ENCODE measurements at regions not wholly inside any gene's neighbourhood (a gene's known extent, or its start where the extent isn't known, plus 50 kb on each side); places are given as distances from the start of the nearest gene placed in this dataset.

DNA sequence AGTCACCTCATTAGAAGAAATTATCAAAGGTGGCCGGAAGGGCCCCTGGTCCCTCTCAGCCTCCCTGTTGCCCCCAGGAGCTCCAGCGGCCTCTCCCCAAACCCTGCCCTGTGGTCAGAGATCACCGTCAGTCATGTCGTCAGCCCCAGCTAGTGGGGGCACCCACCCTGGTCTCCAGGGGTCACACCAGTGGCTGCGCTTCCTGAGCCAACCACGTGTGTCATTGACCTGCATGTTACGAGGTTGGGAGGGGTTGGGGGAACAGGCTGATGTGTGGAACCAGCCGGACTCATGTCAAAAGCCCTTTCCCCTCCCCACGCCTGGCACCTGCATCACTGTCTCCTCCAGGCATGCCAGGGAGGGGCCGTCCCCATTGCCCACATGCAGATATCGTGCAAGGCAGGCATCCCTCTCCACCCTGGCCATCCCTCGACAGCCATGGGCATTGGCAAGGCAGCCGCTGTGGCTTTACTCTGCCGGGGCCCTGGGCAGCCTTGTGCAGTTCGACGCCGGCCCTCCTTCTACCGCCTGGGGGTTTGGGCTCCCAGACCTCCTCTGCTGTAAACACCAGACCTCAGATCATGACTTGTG, 128.7 kb downstream of the CRYAA start:
- no peak for DNase-seq
- H3K4me3 ChIP-seq, result no peak overlapping the region
- no peaks in the 10 kb centered on the region for H3K4me1 ChIP-seq
- TF ChIP-seq POLR2A (IDR thresholded peaks at IDR 0.05), result no peak
- intact Hi-C loops (cut with DNase I; ENCODE audit: low total_unique reads), result no loop called here
- H3K9me3 ChIP-seq, result no peaks in the 10 kb centered on the region
- no peak overlapping the region for H3K27ac ChIP-seq
- 91 to 92% methylated on average over 18 of the region's 18 CpGs for WGBS, 2 donors
- no peaks in the 10 kb centered on the region for H3K27me3 ChIP-seq
- no peaks in the 10 kb centered on the region for H3K36me3 ChIP-seq (ENCODE audit: low read depth, missing control alignments)

DNA sequence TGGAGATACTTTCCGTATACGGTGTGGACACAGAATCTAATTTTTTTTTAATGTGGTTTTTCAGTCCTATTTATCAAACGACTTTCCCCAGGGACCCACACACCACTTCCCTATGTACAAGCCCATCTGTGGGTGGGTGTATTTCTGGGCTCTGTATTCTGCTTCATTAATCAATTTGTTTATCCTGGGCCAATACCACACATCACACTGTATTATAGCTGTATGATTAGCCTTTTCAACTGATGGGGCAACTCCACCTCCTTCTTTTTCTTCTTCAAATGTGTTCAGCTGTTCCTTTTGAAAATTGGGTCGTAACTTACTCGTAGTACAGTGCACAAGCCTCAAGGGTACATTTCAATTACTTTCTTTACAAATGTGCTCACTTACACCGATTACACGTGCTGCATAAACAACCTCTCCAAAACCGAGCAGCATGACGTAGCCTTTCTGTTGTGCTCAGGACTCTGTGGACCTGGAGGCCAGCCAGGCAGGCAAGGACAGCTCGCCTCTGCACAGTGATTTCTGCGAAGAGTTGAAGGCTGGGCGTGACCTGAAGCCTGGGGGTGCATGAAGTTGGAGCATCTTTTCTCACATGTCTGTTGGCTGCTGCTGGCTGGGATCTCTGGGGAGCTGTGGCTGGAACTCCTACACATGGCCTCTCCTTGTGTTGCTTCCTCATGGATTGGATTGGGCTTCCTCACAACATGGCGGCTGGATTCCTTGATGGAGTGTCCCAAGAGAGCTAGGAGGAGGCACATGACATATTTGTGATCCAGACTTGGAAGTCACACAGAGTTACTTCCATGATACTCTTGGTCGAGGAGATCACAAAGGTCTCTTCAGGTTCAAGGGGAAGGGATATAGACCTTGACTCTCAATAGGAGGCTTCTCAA, 126.5 kb downstream of the CRYAA start:
- H3K4me3 ChIP-seq, result no peak overlapping the region
- no peaks in the 10 kb centered on the region for H3K4me1 ChIP-seq
- TF ChIP-seq, protein P1, sequence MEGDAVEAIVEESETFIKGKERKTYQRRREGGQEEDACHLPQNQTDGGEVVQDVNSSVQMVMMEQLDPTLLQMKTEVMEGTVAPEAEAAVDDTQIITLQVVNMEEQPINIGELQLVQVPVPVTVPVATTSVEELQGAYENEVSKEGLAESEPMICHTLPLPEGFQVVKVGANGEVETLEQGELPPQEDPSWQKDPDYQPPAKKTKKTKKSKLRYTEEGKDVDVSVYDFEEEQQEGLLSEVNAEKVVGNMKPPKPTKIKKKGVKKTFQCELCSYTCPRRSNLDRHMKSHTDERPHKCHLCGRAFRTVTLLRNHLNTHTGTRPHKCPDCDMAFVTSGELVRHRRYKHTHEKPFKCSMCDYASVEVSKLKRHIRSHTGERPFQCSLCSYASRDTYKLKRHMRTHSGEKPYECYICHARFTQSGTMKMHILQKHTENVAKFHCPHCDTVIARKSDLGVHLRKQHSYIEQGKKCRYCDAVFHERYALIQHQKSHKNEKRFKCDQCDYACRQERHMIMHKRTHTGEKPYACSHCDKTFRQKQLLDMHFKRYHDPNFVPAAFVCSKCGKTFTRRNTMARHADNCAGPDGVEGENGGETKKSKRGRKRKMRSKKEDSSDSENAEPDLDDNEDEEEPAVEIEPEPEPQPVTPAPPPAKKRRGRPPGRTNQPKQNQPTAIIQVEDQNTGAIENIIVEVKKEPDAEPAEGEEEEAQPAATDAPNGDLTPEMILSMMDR (IDR thresholded peaks at IDR 0.05), result no peak
- no peak for TF ChIP-seq POLR2A (IDR thresholded peaks at IDR 0.05)
- intact Hi-C loops (cut with DNase I; ENCODE audit: low total_unique reads), result no loop called here
- H3K27ac ChIP-seq, result no peak overlapping the region
- H3K27me3 ChIP-seq, result no peaks in the 10 kb centered on the region
- no peaks in the 10 kb centered on the region for H3K9me3 ChIP-seq
- WGBS, 2 donors, result 67 to 77% methylated on average over 14 of the region's 14 CpGs
- no peak for DNase-seq
- no peaks in the 10 kb centered on the region for H3K36me3 ChIP-seq (ENCODE audit: low read depth, missing control alignments)

DNA sequence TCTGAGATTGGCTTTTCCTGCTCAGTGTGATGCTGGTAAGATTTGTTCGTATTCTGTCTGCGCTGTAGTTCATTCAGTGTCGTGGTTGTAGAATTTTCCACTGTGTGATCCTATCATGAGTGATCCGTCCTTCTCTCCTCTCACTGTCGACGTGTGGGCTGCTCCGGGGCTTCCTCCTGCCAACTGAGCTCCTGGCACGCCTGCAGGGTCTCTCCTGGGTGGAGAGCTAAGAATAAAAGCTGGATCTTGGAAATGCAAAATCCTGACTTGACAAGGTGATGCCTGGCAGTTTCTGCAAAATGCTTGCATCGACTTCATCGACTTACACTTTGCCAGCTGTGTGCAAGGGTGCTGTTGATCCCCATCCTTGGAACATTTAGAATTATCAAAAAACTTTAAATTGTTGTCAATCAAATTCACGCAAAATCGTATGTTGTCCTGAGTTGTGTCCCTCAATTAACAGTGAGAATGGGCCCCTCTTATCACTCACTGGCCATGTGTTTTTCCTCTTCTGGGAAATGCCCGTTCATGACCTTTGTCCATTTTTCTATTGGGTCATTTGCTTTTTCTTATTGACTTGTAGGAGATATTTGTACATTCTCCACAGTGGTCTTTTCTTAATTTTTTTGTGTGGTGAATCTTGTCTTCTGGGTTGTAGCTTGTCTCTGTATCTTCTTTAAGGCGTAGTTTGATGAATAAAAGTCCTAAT, 125.5 kb downstream of the CRYAA start:
- H3K9me3 ChIP-seq, result no peaks in the 10 kb centered on the region
- H3K27me3 ChIP-seq, result no peaks in the 10 kb centered on the region
- H3K4me1 ChIP-seq, result no peaks in the 10 kb centered on the region
- 76% methylated on average over 14 of the region's 14 CpGs for WGBS, 2 donors
- no peak overlapping the region for H3K4me3 ChIP-seq
- no peak for TF ChIP-seq POLR2A (IDR thresholded peaks at IDR 0.05)
- TF ChIP-seq, protein P1 (IDR thresholded peaks at IDR 0.05), result no peak
- H3K36me3 ChIP-seq (ENCODE audit: low read depth, missing control alignments), result no peaks in the 10 kb centered on the region
- no peak for DNase-seq
- intact Hi-C loops (cut with DNase I; ENCODE audit: low total_unique reads), result no loop called here
- no peak overlapping the region for H3K27ac ChIP-seq

DNA sequence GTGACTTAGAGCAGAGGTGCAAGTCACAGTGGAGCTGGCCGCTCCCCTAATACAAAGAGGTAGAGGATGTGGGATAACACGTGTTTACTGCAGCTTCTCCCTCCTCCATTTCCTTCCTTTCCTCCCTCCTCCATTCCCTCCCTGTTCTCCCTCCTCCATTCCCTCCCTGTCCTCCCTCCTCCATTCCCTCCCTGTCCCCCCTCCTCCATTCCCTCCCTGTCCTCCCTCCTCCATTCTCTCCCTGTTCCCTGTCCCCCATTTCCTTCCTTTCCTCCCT, 124.0 kb downstream of the CRYAA start:
- H3K9me3 ChIP-seq, result no peaks in the 10 kb centered on the region
- H3K27me3 ChIP-seq, result no peaks in the 10 kb centered on the region
- WGBS, 2 donors, result 70 to 78% methylated on average over 2 of the region's 2 CpGs
- no peaks in the 10 kb centered on the region for H3K36me3 ChIP-seq (ENCODE audit: low read depth, missing control alignments)
- no peaks in the 10 kb centered on the region for H3K4me1 ChIP-seq
- no peak overlapping the region for H3K4me3 ChIP-seq
- no peak for TF ChIP-seq POLR2A (IDR thresholded peaks at IDR 0.05)
- TF ChIP-seq, protein P1 (IDR thresholded peaks at IDR 0.05), result no peak
- H3K27ac ChIP-seq, result no peak overlapping the region
- no peak for DNase-seq
- intact Hi-C loops (cut with DNase I; ENCODE audit: low total_unique reads), result no loop called here

DNA sequence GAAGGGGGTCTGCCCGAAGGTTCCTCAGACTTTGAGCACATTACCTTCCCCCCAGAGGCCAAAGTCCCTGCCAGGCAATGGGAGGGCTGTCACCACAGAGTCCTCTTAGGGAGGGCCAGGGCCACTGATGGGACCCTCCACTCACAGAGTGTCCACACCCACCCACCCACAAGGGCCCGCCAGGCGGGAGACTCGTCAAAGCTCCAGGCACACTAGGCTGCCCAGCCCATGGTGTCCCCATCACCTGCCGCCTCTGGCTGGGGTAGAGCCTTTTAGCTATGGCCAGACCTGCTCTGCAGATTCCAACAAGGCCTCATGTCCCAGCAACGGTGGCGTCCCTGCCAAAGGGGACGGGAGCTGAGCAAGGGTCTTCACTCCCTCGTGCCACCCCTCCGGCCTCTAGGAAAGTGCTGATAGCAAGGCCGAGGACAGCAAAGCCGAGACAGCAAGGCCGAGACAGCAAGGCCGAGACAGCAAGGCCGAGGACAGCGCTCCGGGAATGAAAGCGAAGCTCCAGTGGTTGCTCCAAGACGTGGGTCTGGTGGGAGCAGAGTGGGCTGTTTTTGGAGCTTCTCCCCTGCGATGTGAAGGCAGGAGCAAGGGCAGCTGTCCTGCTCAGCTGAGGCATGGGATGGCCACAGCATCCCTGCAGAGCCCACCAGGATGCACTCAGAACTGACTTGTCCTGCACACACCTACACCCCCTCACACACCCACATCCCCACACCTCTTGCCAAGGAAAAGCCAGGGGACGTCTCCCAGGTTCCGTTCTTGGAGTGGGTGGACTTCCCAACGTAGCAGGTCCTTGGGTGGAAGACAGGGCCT, 123.4 kb downstream of the CRYAA start:
- intact Hi-C loops (cut with DNase I; ENCODE audit: low total_unique reads), result no loop called here

More for the DNA sequence above, 123.4 kb downstream of the CRYAA start:
- no peaks in the 10 kb centered on the region for H3K4me1 ChIP-seq
- TF ChIP-seq, protein P1 (IDR thresholded peaks at IDR 0.05), result no peak
- TF ChIP-seq POLR2A (IDR thresholded peaks at IDR 0.05), result no peak
- DNase-seq, result no peak
- WGBS, 2 donors, result 90 to 91% methylated on average over 16 to 23 of the region's 23 CpGs
- H3K36me3 ChIP-seq (ENCODE audit: low read depth, missing control alignments), result no peaks in the 10 kb centered on the region
- no peaks in the 10 kb centered on the region for H3K27me3 ChIP-seq
- H3K27ac ChIP-seq, result no peak overlapping the region
- H3K9me3 ChIP-seq, result no peaks in the 10 kb centered on the region
- no peak overlapping the region for H3K4me3 ChIP-seq
